Uterus (tissue), 2 donors: ENCODE measurements at regions not wholly inside any gene's neighbourhood (a gene's known extent, or its start where the extent isn't known, plus 50 kb on each side); places are given as distances from the start of the nearest gene placed in this dataset.

Experiments
- POLR2A ChIP-seq, 2 donors: fragments of 450-650 bp; IDR thresholded peaks; one replicate each; pipeline ENCODE4 v1.6.1; 2016; ENCODE audit warnings: antibody characterized with exemption in 2 of 2, mild to moderate bottlenecking in 1 of 2, moderate library complexity in 1 of 2
- TF ChIP-seq, protein P1 (sequence below), 4 experiments: fragments of 200-600 bp in 2 of 4; fragments of 450-650 bp in 2 of 4; sonication (generic) in 2 of 4; IDR thresholded peaks; one replicate each; pipeline ENCODE4 v1.5.1; 2016 to 2019; ENCODE audit warnings: antibody characterized with exemption in 4 of 4, mild to moderate bottlenecking in 2 of 4, moderate library complexity in 1 of 4

DNA sequence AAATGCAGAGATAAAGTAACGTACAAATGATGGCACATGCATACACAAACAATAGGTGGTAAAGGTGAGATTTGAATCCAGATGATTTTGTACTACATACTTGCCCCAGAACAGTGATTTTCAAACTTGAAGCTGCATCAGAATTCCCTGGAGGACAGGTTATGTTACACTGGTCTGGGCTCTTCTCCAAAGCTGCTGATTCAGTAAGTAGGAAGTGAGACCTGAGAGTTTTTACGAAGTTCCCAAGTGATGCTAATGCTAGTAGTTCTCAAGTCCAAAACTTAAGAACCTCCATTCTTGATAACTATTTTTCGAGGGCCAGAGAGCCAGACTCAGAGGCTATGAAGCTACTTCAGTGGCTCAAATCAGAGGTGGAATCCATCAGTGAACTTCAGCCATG lies 159.0 kb upstream of the POM121L12 start:
- TF ChIP-seq, protein P1, sequence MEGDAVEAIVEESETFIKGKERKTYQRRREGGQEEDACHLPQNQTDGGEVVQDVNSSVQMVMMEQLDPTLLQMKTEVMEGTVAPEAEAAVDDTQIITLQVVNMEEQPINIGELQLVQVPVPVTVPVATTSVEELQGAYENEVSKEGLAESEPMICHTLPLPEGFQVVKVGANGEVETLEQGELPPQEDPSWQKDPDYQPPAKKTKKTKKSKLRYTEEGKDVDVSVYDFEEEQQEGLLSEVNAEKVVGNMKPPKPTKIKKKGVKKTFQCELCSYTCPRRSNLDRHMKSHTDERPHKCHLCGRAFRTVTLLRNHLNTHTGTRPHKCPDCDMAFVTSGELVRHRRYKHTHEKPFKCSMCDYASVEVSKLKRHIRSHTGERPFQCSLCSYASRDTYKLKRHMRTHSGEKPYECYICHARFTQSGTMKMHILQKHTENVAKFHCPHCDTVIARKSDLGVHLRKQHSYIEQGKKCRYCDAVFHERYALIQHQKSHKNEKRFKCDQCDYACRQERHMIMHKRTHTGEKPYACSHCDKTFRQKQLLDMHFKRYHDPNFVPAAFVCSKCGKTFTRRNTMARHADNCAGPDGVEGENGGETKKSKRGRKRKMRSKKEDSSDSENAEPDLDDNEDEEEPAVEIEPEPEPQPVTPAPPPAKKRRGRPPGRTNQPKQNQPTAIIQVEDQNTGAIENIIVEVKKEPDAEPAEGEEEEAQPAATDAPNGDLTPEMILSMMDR (IDR thresholded peaks at IDR 0.05): no peak
- no peak for TF ChIP-seq POLR2A (IDR thresholded peaks at IDR 0.05)
